OCI-LY1 (cell line): ENCODE measurements at regions not wholly inside any gene's neighbourhood (a gene's known extent, or its start where the extent isn't known, plus 50 kb on each side); places are given as distances from the start of the nearest gene placed in this dataset.

Source experiments
- H2AFZ ChIP-seq: fragments of 200-600 bp; sonication (generic), shearing (Covaris generic); 2 replicates; pipeline ENCODE4 v1.6.0; 2014; ENCODE audit warnings: antibody characterized with exemption, mild to moderate bottlenecking, low read length
- H3F3A ChIP-seq: fragments of 200-600 bp; sonication (generic), shearing (Covaris generic); 2 replicates; pipeline ENCODE4 v1.6.0; 2014; ENCODE audit warnings: mild to moderate bottlenecking, antibody characterized with exemption, low read length, moderate library complexity; ENCODE audit not compliant: insufficient read depth
- H3K27ac ChIP-seq: fragments of 200-600 bp; sonication (generic); 2 replicates; pipeline ENCODE4 v1.5.1; 2014; ENCODE audit warnings: low read length, mixed run types, mild to moderate bottlenecking, low read depth; ENCODE audit not compliant: poor library complexity, severe bottlenecking
- H3K27me3 ChIP-seq: fragments of 200-600 bp; sonication (generic); 2 replicates; pipeline ENCODE4 v1.6.0; 2014; ENCODE audit warnings: antibody characterized with exemption, mild to moderate bottlenecking, low read length, moderate library complexity; ENCODE audit not compliant: insufficient read depth
- H3K36me3 ChIP-seq: fragments of 200-600 bp; sonication (generic); 2 replicates; pipeline ENCODE4 v1.6.1; 2014; ENCODE audit warnings: mild to moderate bottlenecking, antibody characterized with exemption, low read length, moderate library complexity, mixed read lengths; ENCODE audit not compliant: insufficient read depth
- H3K4me1 ChIP-seq: fragments of 200-600 bp; sonication (generic); 2 replicates; pipeline ENCODE4 v1.5.1; 2014; ENCODE audit warnings: mild to moderate bottlenecking, low read length, moderate library complexity; ENCODE audit not compliant: insufficient read depth, severe bottlenecking
- H3K4me2 ChIP-seq: fragments of 200-600 bp; sonication (generic), shearing (Covaris generic); 2 replicates; pipeline ENCODE4 v1.6.1; 2014; ENCODE audit warnings: low read length
- H3K4me3 ChIP-seq: fragments of 200-600 bp; sonication (generic); 2 replicates; pipeline ENCODE4 v1.5.1; 2014; ENCODE audit warnings: low read length, low read depth, mild to moderate bottlenecking, mixed read lengths; ENCODE audit not compliant: poor library complexity, severe bottlenecking
- H3K79me2 ChIP-seq: fragments of 200-600 bp; shearing (Covaris generic); 2 replicates; pipeline ENCODE4 v1.6.1; 2016; ENCODE audit warnings: mixed run types, low read length, mixed read lengths; ENCODE audit not compliant: insufficient read depth
- H3K9ac ChIP-seq: fragments of 200-600 bp; sonication (generic), shearing (Covaris generic); 2 replicates; pipeline ENCODE4 v1.6.1; 2014; ENCODE audit warnings: mild to moderate bottlenecking, low read length, mixed read lengths
- H3K9me2 ChIP-seq: fragments of 200-600 bp; sonication (generic), shearing (Covaris generic); 2 replicates; pipeline ENCODE4 v1.6.1; 2014; ENCODE audit warnings: low read depth, mild to moderate bottlenecking, low read length, mixed read lengths
- H3K9me3 ChIP-seq: fragments of 200-600 bp; shearing (Covaris generic); 2 replicates; pipeline ENCODE4 v1.6.1; 2014; ENCODE audit warnings: low read length, mixed read lengths
- H4K20me1 ChIP-seq: fragments of 200-600 bp; sonication (generic), shearing (Covaris generic); 2 replicates; pipeline ENCODE4 v1.6.0; 2016; ENCODE audit warnings: mild to moderate bottlenecking, low read length; ENCODE audit not compliant: insufficient read depth
- CTCF ChIP-seq: fragments of 200-600 bp; sonication (generic), shearing (Covaris generic); IDR thresholded peaks from 2 replicates; pipeline ENCODE4 v1.5.1; 2017; ENCODE audit warnings: mild to moderate bottlenecking, antibody characterized with exemption, low read length, moderate library complexity, mixed read lengths
- EZH2 ChIP-seq: fragments of 200-600 bp; sonication (generic), shearing (Covaris generic); IDR thresholded peaks from 2 replicates; pipeline ENCODE4 v1.8.0; 2017; ENCODE audit warnings: borderline replicate concordance, mixed run types, mild to moderate bottlenecking, antibody characterized with exemption, low read length, moderate library complexity, mixed read lengths

GRCh38 chr1:102182603-102183260 lies 186.0 kb upstream of the OLFM3 start:
- Histone ChIP-seq H3F3A (no peaks in the 10 kb centered on the region), H3K4me3 (no peak overlapping the region), H4K20me1 (no peaks in the 10 kb centered on the region), H3K9me3 (no peaks in the 10 kb centered on the region), H3K4me1 (no peaks in the 10 kb centered on the region), H3K79me2 (no peaks in the 10 kb centered on the region), H3K36me3 (no peaks in the 10 kb centered on the region), H3K4me2 (no peak overlapping the region), H2AFZ (no peak overlapping the region), H3K9me2 (no peaks in the 10 kb centered on the region), H3K27ac (no peak overlapping the region), H3K27me3 (no peaks in the 10 kb centered on the region), H3K9ac (no peak overlapping the region)
- no peak for TF ChIP-seq CTCF
- TF ChIP-seq EZH2, result no peak

DNA sequence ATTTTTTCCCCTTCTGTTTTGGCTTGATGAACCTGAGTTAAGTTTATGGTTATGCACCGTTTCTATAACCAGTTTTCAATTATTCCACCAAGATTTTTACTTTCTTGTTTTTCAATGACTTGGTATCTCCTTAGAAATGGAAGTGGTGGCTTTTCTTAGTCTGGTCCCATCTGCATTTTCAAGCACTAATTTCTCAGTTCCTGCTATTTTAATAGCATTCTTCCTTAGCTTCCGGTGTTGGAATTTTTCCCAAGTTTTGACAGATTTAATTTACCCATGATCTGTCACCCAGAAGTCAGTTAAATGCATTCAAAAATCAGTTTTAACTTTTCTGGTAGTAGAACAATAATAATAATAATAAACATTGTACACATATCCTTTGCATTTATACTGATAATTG lies 184.6 kb upstream of the OLFM3 start:
- Histone ChIP-seq H3K79me2 (no peaks in the 10 kb centered on the region), H3K4me2 (no peak overlapping the region), H3F3A (no peaks in the 10 kb centered on the region), H3K4me1 (no peaks in the 10 kb centered on the region), H3K9me2 (no peaks in the 10 kb centered on the region), H3K27ac (no peak overlapping the region), H3K4me3 (no peak overlapping the region), H3K9ac (no peak overlapping the region), H3K27me3 (no peaks in the 10 kb centered on the region), H3K9me3 (no peaks in the 10 kb centered on the region), H3K36me3 (no peaks in the 10 kb centered on the region), H4K20me1 (no peaks in the 10 kb centered on the region), H2AFZ (no peak overlapping the region)
- TF ChIP-seq CTCF, result no peak
- TF ChIP-seq EZH2, result no peak

- Histone ChIP-seq H3K79me2 (no peaks in the 10 kb centered on the region), H2AFZ (no peak overlapping the region), H3K27me3 (no peaks in the 10 kb centered on the region), H3K9ac (no peak overlapping the region), H3K4me3 (no peak overlapping the region), H3K27ac (no peak overlapping the region), H3F3A (no peaks in the 10 kb centered on the region), H3K36me3 (no peaks in the 10 kb centered on the region), H3K4me1 (no peaks in the 10 kb centered on the region), H3K9me2 (no peaks in the 10 kb centered on the region), H3K9me3 (no peaks in the 10 kb centered on the region), H3K4me2 (no peak overlapping the region), H4K20me1 (no peaks in the 10 kb centered on the region)
- no peak for TF ChIP-seq CTCF
Observed at GRCh38 chr1:102178480-102178879, 181.8 kb upstream of the OLFM3 start.
